GM23248 (cell line): ENCODE measurements at regions not wholly inside any gene's neighbourhood (a gene's known extent, or its start where the extent isn't known, plus 50 kb on each side); places are given as distances from the start of the nearest gene placed in this dataset.

Source experiments
- EZH2 ChIP-seq: fragments of 200-600 bp; sonication (generic); IDR thresholded peaks from 2 replicates; pipeline ENCODE4 v1.6.1; 2018; ENCODE audit warnings: antibody characterized with exemption, mild to moderate bottlenecking; ENCODE audit not compliant: insufficient read depth, poor library complexity, severe bottlenecking
- EZH2phosphoT487 ChIP-seq: fragments of 200-600 bp; sonication (generic); IDR thresholded peaks from 2 replicates; pipeline ENCODE4 v1.6.1; 2018; ENCODE audit warnings: antibody characterized with exemption, moderate library complexity, mild to moderate bottlenecking, low read depth; ENCODE audit not compliant: insufficient read depth

DNA sequence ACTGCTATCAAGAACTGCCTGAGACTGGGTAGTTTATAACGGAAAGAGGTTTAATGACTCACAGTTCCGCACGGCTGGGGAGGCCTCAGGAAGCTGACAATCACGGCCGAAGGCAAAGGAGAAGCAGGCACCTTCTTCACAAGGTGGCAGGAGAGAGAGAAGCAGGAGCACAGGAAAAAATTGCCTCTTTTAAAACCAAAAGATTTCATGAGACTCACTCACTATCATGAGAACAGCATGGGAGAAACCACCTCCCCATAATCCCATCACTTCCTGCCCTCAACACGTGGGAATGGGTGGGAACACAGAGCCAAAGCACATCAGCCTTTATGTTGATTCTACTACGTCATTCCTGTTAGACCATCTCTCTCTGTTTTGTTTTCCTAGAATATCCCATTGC is 650.9 kb upstream of the SEMA6D start:
- TF ChIP-seq EZH2 (no peak), EZH2phosphoT487 (no peak)
